IMR-90 (cell line): ENCODE measurements at regions not wholly inside any gene's neighbourhood (a gene's known extent, or its start where the extent isn't known, plus 50 kb on each side); places are given as distances from the start of the nearest gene placed in this dataset.

Source experiments
- ATAC-seq: fragments of 200-7000 bp; cut with Tn5 transposase; 2 replicates; pipeline ENCODE4 v1.9.1; 2020; ENCODE audit warnings: low read depth, mild to moderate bottlenecking, moderate library complexity
- BruUV-seq: library from RNA; stranded (reverse); fragments of 400-500 nt; replicated peaks from 2 replicates; lab custom pipeline; 2021; lab: Mats Ljungman, UMichigan
- CTCF ChIA-PET: fragments of 300-600 bp; formaldehyde crosslinking; extraction: SDS; loops from one replicate; lab custom pipeline; 2021; ENCODE audit warnings: antibody characterized with exemption; lab: Yijun Ruan, JAX
- POLR2A ChIA-PET: fragments of 300-600 bp; sonication (Branson Sonifier 250); formaldehyde crosslinking; loops from one replicate; lab custom pipeline; 2022; ENCODE audit warnings: antibody characterized with exemption; ENCODE audit not compliant: unreplicated experiment; lab: Charles Lee
- DNase-seq: peaks from one replicate; pipeline ENCODE4 v3.0.0; 2013
- H2AFZ ChIP-seq: replicated peaks from 2 replicates; pipeline ENCODE3; 2013; ENCODE audit warnings: low read length, mild to moderate bottlenecking; ENCODE audit not compliant: poor library complexity
- H2AK5ac ChIP-seq: 2 replicates; pipeline ENCODE4 v1.6.1; 2013; ENCODE audit warnings: low read depth, low read length, inconsistent platforms
- H2AK9ac ChIP-seq: replicated peaks from 2 replicates; pipeline ENCODE3; 2013; ENCODE audit warnings: mild to moderate bottlenecking, low read depth, low read length, moderate library complexity; ENCODE audit not compliant: poor library complexity
- H2BK120ac ChIP-seq: 2 replicates; pipeline ENCODE4 v1.6.1; 2013; ENCODE audit warnings: low read depth, low read length, inconsistent platforms
- H2BK15ac ChIP-seq: 3 replicates; pipeline ENCODE4 v1.6.1; 2013; ENCODE audit warnings: low read depth, low read length, inconsistent platforms
- H2BK20ac ChIP-seq: 2 replicates; pipeline ENCODE4 v1.6.1; 2013; ENCODE audit warnings: low read depth, mild to moderate bottlenecking, inconsistent platforms, low read length, moderate library complexity
- H2BK5ac ChIP-seq: 2 replicates; pipeline ENCODE4 v1.6.1; 2013; ENCODE audit warnings: mild to moderate bottlenecking, low read depth, low read length, inconsistent platforms; ENCODE audit not compliant: poor library complexity, severe bottlenecking
- H3K14ac ChIP-seq: replicated peaks from 2 replicates; pipeline ENCODE4 v1.6.1; 2013; ENCODE audit warnings: low read depth, low read length, inconsistent platforms
- H3K18ac ChIP-seq: 2 replicates; pipeline ENCODE4 v1.6.1; 2013; ENCODE audit warnings: low read depth, low read length, control low read depth
- H3K23ac ChIP-seq: 2 replicates; pipeline ENCODE4 v1.6.1; 2013; ENCODE audit warnings: low read depth, low read length, inconsistent platforms
- H3K27ac ChIP-seq: 2 replicates; pipeline ENCODE4 v1.5.1; 2013; ENCODE audit warnings: mild to moderate bottlenecking, control low read depth, low read length; ENCODE audit not compliant: insufficient read depth
- H3K27me3 ChIP-seq: 2 replicates; pipeline ENCODE4 v1.6.1; 2013; ENCODE audit warnings: low read length; ENCODE audit not compliant: control insufficient read depth, insufficient read depth
- H3K36me3 ChIP-seq: 2 replicates; pipeline ENCODE4 v1.6.1; 2013; ENCODE audit warnings: low read length, mixed read lengths; ENCODE audit not compliant: control insufficient read depth, insufficient read depth
- H3K4ac ChIP-seq: 2 replicates; pipeline ENCODE4 v1.6.1; 2013; ENCODE audit warnings: low read depth, low read length, inconsistent platforms
- H3K4me1 ChIP-seq: 2 replicates; pipeline ENCODE4 v1.6.1; 2013; ENCODE audit warnings: low read length, mixed read lengths; ENCODE audit not compliant: control insufficient read depth, insufficient read depth
- H3K4me2 ChIP-seq: 2 replicates; pipeline ENCODE4 v1.6.1; 2013; ENCODE audit warnings: low read depth, mild to moderate bottlenecking, control low read depth, low read length, moderate library complexity
- H3K4me3 ChIP-seq: 2 replicates; pipeline ENCODE4 v1.5.1; 2013; ENCODE audit warnings: low read depth, mild to moderate bottlenecking, control low read depth, low read length, moderate library complexity; ENCODE audit not compliant: insufficient read depth
- H3K56ac ChIP-seq: 2 replicates; pipeline ENCODE4 v1.6.1; 2013; ENCODE audit warnings: low read length, inconsistent platforms; ENCODE audit not compliant: insufficient read depth; ENCODE audit errors: extremely low read depth
- H3K79me1 ChIP-seq, 2 experiments: 2 replicates each; pipeline ENCODE4 v1.6.1; 2013; ENCODE audit warnings: low read length in 2 of 2, inconsistent platforms in 1 of 2, low read depth in 1 of 2
- H3K9ac ChIP-seq: 2 replicates; pipeline ENCODE4 v1.6.1; 2013; ENCODE audit warnings: low read depth, low read length, control low read depth
- H3K9me1 ChIP-seq: 2 replicates; pipeline ENCODE4 v1.6.1; 2013; ENCODE audit warnings: low read length, inconsistent platforms; ENCODE audit not compliant: insufficient read depth
- H3K9me3 ChIP-seq: 2 replicates; pipeline ENCODE4 v1.6.1; 2013; ENCODE audit warnings: low read length; ENCODE audit not compliant: control insufficient read depth, insufficient read depth
- H4K20me1 ChIP-seq: 2 replicates; pipeline ENCODE4 v1.6.1; 2013; ENCODE audit warnings: low read length, inconsistent platforms; ENCODE audit not compliant: insufficient read depth
- H4K5ac ChIP-seq: 2 replicates; pipeline ENCODE4 v1.6.1; 2013; ENCODE audit warnings: mild to moderate bottlenecking, low read depth, low read length, control low read depth
- H4K8ac ChIP-seq, 2 experiments: 2 replicates each; pipeline ENCODE4 v1.6.1; 2013; ENCODE audit warnings: low read depth in 2 of 2, low read length in 2 of 2, control low read depth in 1 of 2, inconsistent platforms in 1 of 2
- H4K91ac ChIP-seq: 2 replicates; pipeline ENCODE4 v1.6.1; 2013; ENCODE audit warnings: low read depth, low read length, inconsistent platforms; ENCODE audit not compliant: insufficient read depth
- BHLHE40 ChIP-seq: fragments of 150-350 bp; IDR thresholded peaks from 2 replicates; pipeline ENCODE4 v1.6.1; 2016; ENCODE audit warnings: mild to moderate bottlenecking, low read depth, low read length
- CEBPB ChIP-seq: IDR thresholded peaks from 2 replicates; pipeline ENCODE4 v1.6.1; 2012; ENCODE audit warnings: low read depth, low read length, improper control_type of control experiment
- CHD1 ChIP-seq: IDR thresholded peaks from 2 replicates; pipeline ENCODE4 v1.6.1; 2012; ENCODE audit warnings: low read depth, low read length, improper control_type of control experiment
- FOS ChIP-seq: fragments of 150-350 bp; IDR thresholded peaks from 2 replicates; pipeline ENCODE4 v1.6.1; 2016; ENCODE audit warnings: low read depth, low read length
- MAFK ChIP-seq: IDR thresholded peaks from 2 replicates; pipeline ENCODE4 v1.6.1; 2012; ENCODE audit warnings: low read depth, low read length, improper control_type of control experiment
- MAZ ChIP-seq: IDR thresholded peaks from 2 replicates; pipeline ENCODE4 v1.6.1; 2012; ENCODE audit warnings: low read depth, mild to moderate bottlenecking, low read length, improper control_type of control experiment, moderate library complexity, borderline replicate concordance
- MXI1 ChIP-seq: IDR thresholded peaks from 2 replicates; pipeline ENCODE4 v1.6.1; 2012; ENCODE audit warnings: low read depth, mild to moderate bottlenecking, low read length, moderate library complexity, borderline replicate concordance
- NFE2L2 ChIP-seq: fragments of 150-350 bp; IDR thresholded peaks from 2 replicates; pipeline ENCODE4 v1.6.1; 2016; ENCODE audit warnings: low read depth, mild to moderate bottlenecking, low read length
- POLR2A ChIP-seq: IDR thresholded peaks from 2 replicates; pipeline ENCODE4 v1.6.1; 2012; ENCODE audit warnings: mild to moderate bottlenecking, low read depth, low read length
- RAD21 ChIP-seq: IDR thresholded peaks from 2 replicates; pipeline ENCODE4 v1.6.1; 2012; ENCODE audit warnings: low read length, improper control_type of control experiment
- RCOR1 ChIP-seq: IDR thresholded peaks from 2 replicates; pipeline ENCODE4 v1.6.1; 2012; ENCODE audit warnings: mild to moderate bottlenecking, low read length, improper control_type of control experiment; ENCODE audit not compliant: insufficient replicate concordance
- RFX5 ChIP-seq: IDR thresholded peaks from 2 replicates; pipeline ENCODE4 v1.8.0; 2012; ENCODE audit warnings: low read depth, mild to moderate bottlenecking, low read length, moderate library complexity
- SMC3 ChIP-seq: fragments of 150-350 bp; IDR thresholded peaks from 2 replicates; pipeline ENCODE4 v1.6.1; 2016; ENCODE audit warnings: low read depth, mild to moderate bottlenecking, antibody characterized with exemption, low read length, moderate library complexity
- WGBS, 2 experiments: methylation state at CpG; one replicate each; pipeline versions ENCODE4 v1.1.5 to v1.1.7; 2013; ENCODE audit warnings: missing lambda C conversion rate in 2 of 2; ENCODE audit not compliant: insufficient read length in 1 of 2; ENCODE audit errors: extremely low coverage in 2 of 2; 5-methylcytosine and 5-hydroxymethylcytosine counted together
- dilution Hi-C: fragments of 300-500 bp; cut with HindIII; formaldehyde crosslinking; loops from one replicate; pipeline ENCODE4 v1.14.3; 2018; ENCODE audit warnings: low sequenced_read_pairs; ENCODE audit not compliant: unreplicated experiment
- in situ Hi-C: fragments of 300-500 bp; cut with MboI; formaldehyde crosslinking; loops from 3 replicates; pipeline ENCODE4 v1.14.3; 2019; ENCODE audit warnings: low sequenced_read_pairs, inconsistent platforms, mixed read lengths
- intact Hi-C: fragments of 100-400 bp; cut with micrococcal nuclease; formaldehyde crosslinking; loops from 2 replicates; pipeline ENCODE4 v1.10.0; 2022
- TF ChIP-seq, protein P1 (sequence below): conservative IDR thresholded peaks from 2 replicates; pipeline ENCODE4 v1.5.1; 2012; ENCODE audit warnings: mild to moderate bottlenecking, low read depth, low read length, improper control_type of control experiment
- TF ChIP-seq, protein P2 (sequence below): fragments of 150-350 bp; IDR thresholded peaks from 2 replicates; pipeline ENCODE4 v1.6.1; 2016; ENCODE audit warnings: low read depth, mild to moderate bottlenecking, low read length, moderate library complexity, borderline replicate concordance
- TF ChIP-seq, protein P3 (sequence below): fragments of 150-350 bp; IDR thresholded peaks from 2 replicates; pipeline ENCODE4 v1.6.1; 2017; ENCODE audit warnings: mild to moderate bottlenecking, antibody characterized with exemption, low read length, low read depth

DNA sequence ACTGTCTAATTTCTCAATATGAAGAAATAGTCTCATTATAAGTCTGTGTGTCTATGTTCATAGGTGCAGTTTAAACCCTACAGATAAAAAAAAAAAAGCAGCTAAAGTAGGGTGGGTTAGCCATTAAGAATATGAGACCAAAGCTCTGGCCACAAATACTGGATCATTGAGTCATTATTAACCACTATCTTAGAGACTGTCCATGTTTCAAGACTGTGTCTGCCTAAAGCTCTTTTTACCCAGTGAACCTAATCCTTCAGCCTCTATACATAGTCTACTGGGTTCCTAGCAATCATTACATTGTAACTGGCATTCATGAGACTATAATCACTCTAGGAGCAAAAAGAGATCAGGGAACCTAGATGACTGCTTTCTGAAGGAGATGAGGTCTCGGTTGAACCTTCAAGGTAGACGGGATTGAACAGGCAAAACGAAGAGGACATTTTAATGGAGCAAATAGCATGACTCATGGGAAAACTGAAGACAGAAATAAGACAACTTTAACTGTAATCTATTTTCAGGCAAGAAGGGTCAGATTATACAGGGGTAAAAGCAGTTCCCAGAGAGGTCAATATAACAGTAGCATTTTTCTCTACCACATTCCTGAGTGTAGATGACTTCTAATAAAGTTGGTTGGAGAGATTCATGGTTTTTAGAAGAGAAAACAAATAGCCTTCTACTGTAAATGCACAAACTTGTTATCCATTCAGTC lies 64.0 kb upstream of the FIBIN start:
- no peak overlapping the region for H4K8ac ChIP-seq
- ATAC-seq = no peak
- H3K4ac ChIP-seq = no peak overlapping the region
- no TSS peak for BruUV-seq
- no peak overlapping the region for H2AFZ ChIP-seq
- no peaks in the 10 kb centered on the region for H3K9me1 ChIP-seq
- peaks cover 2% of the 10 kb centered on the region; the same call in 1 of the 2 replicates for H3K27me3 ChIP-seq
- H3K36me3 ChIP-seq = no peaks in the 10 kb centered on the region
- in situ Hi-C loops = no loop called here
- H3K9ac ChIP-seq = no peak overlapping the region
- H3K4me1 ChIP-seq = peaks cover 4% of the 10 kb centered on the region; the same call in 1 of the 2 replicates
- no CpG with 5 or more reads among the region's 3 CpGs for WGBS, 2 experiments
- no peak overlapping the region for H2BK5ac ChIP-seq
- DNase-seq = no peak
- H2AK5ac ChIP-seq = no peak overlapping the region
- no peak overlapping the region for H2BK20ac ChIP-seq
- no peak overlapping the region for H3K27ac ChIP-seq
- H3K14ac ChIP-seq = no peak overlapping the region
- ChIA-PET POLR2A (no interaction called here), CTCF (interaction anchor here (0.6 kb wide), 2 partner anchors 18 to 161 kb away, joined by 3 read pairs; no protein-coding TSS in a partner anchor)
- no peak overlapping the region for H3K4me3 ChIP-seq
- H4K5ac ChIP-seq = no peak overlapping the region; the same call in 1 of the 2 replicates
- intact Hi-C loops = loop anchor here (2.0 kb wide), 1 partner anchor 17 kb away; no protein-coding TSS in a partner anchor
- dilution Hi-C loops = no loop called here
- H3K79me1 ChIP-seq = no peaks in the 10 kb centered on the region
- H4K20me1 ChIP-seq = no peaks in the 10 kb centered on the region
- TF ChIP-seq CHD1 = no peak
- TF ChIP-seq, protein P1, sequence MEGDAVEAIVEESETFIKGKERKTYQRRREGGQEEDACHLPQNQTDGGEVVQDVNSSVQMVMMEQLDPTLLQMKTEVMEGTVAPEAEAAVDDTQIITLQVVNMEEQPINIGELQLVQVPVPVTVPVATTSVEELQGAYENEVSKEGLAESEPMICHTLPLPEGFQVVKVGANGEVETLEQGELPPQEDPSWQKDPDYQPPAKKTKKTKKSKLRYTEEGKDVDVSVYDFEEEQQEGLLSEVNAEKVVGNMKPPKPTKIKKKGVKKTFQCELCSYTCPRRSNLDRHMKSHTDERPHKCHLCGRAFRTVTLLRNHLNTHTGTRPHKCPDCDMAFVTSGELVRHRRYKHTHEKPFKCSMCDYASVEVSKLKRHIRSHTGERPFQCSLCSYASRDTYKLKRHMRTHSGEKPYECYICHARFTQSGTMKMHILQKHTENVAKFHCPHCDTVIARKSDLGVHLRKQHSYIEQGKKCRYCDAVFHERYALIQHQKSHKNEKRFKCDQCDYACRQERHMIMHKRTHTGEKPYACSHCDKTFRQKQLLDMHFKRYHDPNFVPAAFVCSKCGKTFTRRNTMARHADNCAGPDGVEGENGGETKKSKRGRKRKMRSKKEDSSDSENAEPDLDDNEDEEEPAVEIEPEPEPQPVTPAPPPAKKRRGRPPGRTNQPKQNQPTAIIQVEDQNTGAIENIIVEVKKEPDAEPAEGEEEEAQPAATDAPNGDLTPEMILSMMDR = no peak
- no peak for TF ChIP-seq SMC3
- no peak for TF ChIP-seq CEBPB
- no peak for TF ChIP-seq MAZ
- no peak for TF ChIP-seq MXI1
- TF ChIP-seq RFX5 = no peak
- TF ChIP-seq POLR2A = no peak
- TF ChIP-seq MAFK = no peak
- no peak for TF ChIP-seq NFE2L2
- TF ChIP-seq, protein P2, sequence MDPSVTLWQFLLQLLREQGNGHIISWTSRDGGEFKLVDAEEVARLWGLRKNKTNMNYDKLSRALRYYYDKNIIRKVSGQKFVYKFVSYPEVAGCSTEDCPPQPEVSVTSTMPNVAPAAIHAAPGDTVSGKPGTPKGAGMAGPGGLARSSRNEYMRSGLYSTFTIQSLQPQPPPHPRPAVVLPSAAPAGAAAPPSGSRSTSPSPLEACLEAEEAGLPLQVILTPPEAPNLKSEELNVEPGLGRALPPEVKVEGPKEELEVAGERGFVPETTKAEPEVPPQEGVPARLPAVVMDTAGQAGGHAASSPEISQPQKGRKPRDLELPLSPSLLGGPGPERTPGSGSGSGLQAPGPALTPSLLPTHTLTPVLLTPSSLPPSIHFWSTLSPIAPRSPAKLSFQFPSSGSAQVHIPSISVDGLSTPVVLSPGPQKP = no peak
- TF ChIP-seq RCOR1 = no peak
- TF ChIP-seq RAD21 = no peak
- TF ChIP-seq, protein P3, sequence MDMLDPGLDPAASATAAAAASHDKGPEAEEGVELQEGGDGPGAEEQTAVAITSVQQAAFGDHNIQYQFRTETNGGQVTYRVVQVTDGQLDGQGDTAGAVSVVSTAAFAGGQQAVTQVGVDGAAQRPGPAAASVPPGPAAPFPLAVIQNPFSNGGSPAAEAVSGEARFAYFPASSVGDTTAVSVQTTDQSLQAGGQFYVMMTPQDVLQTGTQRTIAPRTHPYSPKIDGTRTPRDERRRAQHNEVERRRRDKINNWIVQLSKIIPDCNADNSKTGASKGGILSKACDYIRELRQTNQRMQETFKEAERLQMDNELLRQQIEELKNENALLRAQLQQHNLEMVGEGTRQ = no peak
- no peak for TF ChIP-seq FOS
- no peak for TF ChIP-seq BHLHE40
- no peaks in the 10 kb centered on the region for H3K9me3 ChIP-seq
- H2BK120ac ChIP-seq = no peak overlapping the region
- H2BK15ac ChIP-seq = no peak overlapping the region
- H3K23ac ChIP-seq = no peak overlapping the region
- H3K18ac ChIP-seq = no peak overlapping the region; the same call in 1 of the 2 replicates
- no peak overlapping the region for H3K56ac ChIP-seq
- no peak overlapping the region for H3K4me2 ChIP-seq
- H4K91ac ChIP-seq = no peak overlapping the region
- no peak overlapping the region for H2AK9ac ChIP-seq
